Stimulated activated CD8-positive, alpha-beta memory T cell treated with anti-CD3 and anti-CD28 coated beads, Interleukin-4, amount 100 ng/mL, for 24 hours (primary cell): ENCODE measurements at regions not wholly inside any gene's neighbourhood (a gene's known extent, or its start where the extent isn't known, plus 50 kb on each side); places are given as distances from the start of the nearest gene placed in this dataset.

ENCODE experiments used
- DNase-seq: peaks from one replicate; pipeline ENCODE4 v3.0.0-alpha.2; 2020; ENCODE audit warnings: low read depth

DNA sequence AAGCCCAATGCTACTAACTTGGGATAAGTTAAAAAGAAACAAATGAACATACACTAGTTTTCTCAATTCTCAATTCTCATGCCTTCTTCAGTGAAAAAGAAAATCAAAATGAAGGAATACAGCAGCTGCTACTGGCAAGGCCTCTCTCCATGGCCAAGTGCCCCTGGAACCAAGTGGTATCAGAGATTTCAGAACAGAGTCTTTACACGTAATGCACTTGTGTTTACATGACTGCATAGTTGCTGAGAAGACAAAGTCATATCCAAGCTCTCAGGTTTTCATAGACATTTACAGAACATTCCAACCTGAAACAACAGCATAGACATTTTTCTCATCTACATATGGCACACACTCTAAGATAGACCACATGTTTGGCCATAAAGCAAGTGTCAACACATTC is 789.9 kb downstream of the CBLN2 start:
- no peak for DNase-seq

DNA sequence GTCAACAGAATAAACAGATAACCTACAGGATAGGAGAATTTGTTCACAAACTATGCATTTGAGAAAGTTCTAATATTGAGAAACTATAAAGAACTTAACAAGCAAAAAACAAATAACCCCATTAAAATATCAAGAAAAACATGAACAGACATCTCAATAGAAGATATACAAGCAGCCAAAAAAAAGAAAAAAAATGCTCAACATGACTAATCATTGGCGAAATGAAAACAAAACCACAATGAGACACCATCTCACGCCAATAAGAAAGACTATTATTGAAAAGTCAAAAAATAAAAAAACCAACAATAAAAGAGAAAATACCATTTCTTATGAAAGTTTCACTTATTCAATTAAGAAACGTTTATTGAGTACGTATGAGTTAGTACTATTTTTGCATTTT is 800.5 kb downstream of the CBLN2 start:
- no peak for DNase-seq

DNA sequence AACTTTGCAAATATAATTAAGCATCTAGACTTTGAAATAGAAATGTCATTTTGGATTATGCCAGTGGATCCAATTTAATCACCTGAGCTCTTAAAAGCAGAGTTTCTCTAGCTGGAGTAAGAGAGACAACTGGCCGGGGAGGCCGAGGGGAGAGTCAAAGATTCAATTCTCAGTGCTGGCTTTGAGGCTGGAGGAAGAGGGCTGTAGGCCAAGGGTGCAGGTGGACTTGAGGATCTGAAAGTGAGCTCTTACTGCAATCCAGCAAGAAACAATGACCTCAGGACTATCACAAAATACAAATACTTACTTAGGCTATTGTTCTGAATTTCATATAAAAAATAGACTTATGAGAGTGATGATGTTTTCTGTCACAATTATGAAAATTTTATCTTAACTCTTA is 814.5 kb downstream of the CBLN2 start:
- DNase-seq: no peak

GRCh38 chr18:71727909-71728308 is 816.2 kb downstream of the CBLN2 start:
- no peak for DNase-seq

DNA sequence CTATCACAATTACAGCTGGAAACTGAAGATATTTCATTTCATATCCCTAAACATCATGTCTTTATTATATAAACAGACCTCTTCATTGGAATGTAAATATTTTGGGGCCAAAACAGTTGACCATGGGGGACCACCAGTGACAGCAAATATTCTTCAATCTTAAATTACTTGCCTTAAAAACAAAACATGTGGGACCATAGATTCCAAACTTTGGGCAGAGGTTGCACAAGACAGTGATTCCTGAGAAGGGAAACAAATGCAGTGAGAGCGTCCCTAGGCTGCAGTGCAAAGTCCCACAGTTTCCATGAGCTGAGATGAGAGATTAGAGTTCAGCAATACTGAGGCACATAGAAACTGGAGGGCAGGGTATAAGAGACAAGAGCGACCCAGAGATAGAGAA is 818.9 kb downstream of the CBLN2 start:
- DNase-seq: no peak

DNA sequence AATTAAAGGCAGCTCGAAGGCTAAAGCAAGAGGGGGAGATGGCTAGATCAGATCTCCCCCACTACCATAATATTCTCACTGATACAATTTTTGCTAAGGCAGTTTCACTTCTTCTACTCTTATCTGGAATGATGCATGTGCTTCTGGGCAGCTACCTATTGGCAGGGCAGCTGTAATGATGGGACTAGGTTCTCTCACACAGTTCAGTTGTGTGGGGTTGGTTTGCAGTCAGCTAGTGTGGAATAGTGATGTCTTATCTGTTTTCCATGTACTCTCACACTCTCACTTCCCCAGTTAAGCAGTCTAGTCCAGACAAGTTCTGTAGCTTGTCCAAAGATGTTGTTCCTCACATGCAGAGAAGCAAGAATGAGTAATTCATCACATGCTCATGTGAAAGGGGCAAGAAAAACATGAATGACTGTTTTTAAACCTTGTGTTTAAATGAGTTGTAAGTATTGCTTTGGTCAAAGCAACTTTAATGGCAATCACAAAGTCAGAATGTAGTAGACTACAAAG is 836.1 kb downstream of the CBLN2 start:
- no peak for DNase-seq

- DNase-seq: no peak
These were observed 836.7 kb downstream of the CBLN2 start for GRCh38 chr18:71707400-71707799.

DNA sequence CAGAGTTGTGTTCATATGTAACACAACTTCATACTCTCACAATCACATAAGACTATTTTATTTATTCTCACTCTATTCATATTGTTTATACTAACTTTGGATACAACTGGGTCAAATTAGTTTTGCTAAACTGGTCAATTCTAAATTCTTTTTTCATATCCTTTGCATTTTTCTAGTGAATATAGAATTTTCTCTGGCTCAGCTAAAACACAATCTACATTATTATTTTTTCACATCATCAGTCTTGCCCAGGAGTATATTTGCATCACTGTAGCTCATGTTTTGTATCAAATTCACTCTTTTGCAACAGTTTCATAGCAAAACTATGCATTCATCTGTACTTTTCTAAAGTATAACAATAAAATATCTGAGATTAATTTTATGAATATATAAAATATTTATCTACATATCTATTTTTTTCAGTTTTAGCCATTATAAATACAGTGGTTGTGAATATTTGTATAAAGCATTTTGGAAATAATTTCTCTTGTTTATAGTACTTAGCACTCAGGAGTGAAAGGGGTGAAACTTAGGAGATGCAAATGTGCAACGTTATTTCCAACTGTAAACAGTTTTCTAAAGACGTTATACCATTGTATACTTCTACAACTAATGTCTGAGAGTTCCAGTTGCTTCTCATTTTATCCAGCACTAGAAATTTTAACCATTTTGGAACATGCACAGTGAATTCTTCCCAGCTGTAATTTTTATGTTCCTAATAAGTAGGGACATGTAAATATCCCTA is 854.6 kb downstream of the CBLN2 start:
- no peak for DNase-seq

DNA sequence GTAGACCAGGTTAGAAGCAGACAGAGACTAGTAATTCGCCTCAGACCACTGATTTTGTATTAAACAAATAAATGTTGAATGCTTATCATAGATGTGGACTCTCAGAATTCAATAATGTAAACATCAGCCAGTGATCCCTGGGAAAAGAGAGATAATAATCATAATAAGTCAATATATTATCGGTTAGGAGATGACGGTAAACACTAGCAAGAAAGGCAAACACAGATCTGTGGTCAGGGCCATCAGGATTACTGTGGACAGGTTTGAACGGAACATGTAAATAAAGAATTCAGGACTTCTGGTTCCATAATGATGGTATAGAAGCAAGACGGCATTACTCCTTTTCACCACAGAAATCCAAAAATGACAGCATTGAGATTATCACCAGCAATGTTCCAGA is 861.6 kb downstream of the CBLN2 start:
- no peak for DNase-seq

DNA sequence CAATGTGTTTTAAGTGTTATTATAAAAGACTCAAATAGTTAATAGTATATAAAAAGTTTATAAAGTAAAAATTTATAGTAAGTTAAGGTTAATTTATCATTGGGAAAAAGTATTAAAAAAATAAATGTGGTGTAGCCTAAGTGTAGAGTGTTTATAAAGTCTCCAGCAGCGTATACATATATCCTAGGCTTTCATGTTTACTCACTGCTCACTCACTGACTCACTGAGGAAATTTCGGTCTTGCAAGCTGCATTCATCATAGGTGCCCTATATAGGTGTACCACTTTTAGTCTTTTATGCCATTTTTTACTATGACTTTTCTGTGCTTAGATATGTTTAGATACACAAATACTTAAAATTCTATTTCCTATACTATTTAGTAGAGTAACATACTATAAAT is 866.0 kb downstream of the CBLN2 start:
- no peak for DNase-seq

DNA sequence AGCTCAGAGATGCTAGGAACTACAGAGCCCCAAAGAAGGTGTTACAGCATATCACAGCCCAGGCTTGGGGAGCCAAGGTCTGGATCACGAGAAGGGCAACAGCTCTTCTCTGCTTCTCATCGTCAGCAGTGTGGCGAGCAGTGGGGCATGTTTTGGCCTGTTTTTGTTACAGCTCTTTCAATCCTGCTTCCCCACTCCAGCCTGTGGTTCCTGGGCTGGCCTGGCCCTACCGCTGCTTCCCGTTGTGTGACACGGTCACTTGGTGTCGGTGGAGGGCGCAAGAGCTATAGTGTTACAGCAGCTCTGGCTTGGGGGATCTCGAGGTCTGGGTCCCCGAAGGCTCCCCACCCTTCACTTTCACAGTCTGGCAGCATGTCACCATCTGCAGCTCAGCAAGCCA is 870.2 kb downstream of the CBLN2 start:
- DNase-seq: no peak

- DNase-seq: no peak
These were observed 870.6 kb downstream of the CBLN2 start for GRCh38 chr18:71673498-71673897.

DNA sequence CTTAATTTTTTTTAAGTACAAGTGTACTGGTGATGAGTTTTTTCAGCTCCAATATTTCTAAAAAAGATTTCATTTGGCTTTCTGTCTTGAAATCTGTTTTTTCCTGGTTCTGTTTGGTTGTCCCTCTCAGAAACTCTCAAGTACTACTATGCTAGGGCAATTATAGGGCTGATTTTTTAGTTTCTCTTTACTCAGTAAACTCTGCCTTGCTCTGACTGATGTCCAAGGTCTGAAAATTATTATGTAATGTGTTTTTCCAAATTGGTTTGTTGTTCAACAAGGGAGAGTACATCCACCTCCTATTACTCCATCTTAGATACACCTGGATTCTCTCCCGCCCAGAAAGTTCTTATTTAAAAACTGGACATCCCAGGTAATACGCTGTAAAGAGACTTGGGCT is 877.7 kb downstream of the CBLN2 start:
- no peak for DNase-seq

- no peak for DNase-seq
These were observed 879.0 kb downstream of the CBLN2 start for GRCh38 chr18:71665131-71665530.

DNA sequence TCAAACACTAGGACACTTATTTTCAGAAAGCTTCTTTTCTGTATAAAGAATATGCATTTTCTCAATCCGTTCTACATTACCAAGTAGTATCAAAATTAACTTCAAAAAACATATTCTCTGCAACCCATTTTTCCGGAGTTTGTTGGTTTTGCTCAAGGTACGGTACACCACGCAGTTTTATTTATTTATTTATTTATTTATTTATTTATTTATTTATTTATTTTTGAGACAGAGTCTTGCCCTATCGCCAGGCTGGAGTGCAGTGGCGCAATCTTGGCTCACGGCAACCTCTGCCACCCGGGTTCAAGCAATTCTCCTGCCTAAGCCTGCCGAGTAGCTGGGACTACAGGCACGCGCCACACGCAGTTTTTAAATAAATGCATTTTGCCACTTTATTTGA is 900.3 kb downstream of the CBLN2 start:
- DNase-seq: no peak

DNA sequence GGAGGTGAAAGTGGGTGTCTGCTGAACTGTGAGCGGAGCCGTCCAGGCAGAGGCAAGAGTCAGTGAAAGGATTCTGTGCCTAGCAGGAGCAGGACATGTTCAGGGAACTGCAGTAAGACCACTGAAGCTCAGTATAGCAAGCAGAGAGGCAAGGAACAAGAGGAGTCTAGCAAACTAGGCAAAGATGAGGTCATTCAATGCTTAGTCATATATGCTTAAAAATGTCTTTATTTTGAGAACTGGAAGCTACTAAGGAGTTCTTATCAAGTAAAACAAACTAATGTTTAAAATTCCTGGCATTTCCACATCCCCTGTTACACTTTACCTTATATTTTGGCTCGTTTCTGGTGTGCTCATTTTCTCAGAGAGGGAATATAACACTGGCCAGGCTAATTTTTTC is 913.4 kb downstream of the CBLN2 start:
- no peak for DNase-seq

DNA sequence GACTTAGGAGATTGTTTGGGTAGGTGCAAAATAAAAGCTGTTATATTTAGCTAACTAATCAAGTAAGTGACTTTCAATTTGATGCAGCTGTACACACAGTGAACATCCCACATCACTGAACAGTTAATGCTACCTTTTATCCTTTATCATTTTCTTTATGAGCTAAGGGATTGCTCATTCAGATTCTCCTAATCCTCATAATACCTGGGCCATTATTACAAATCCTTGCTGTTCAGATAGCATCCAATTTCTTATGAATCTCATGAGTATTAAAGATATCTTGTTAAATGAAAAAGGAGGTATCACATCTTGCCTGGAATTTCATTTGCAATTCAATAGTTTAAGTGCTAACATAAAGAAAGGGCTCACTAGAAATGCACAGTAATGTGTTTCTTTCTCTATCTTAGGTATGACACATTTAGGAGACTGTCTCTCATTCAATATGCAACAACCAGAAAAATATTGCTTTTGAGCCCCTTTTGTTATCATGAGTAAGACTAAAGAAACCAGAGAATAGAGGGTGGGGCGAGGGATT is 918.5 kb downstream of the CBLN2 start:
- no peak for DNase-seq

DNA sequence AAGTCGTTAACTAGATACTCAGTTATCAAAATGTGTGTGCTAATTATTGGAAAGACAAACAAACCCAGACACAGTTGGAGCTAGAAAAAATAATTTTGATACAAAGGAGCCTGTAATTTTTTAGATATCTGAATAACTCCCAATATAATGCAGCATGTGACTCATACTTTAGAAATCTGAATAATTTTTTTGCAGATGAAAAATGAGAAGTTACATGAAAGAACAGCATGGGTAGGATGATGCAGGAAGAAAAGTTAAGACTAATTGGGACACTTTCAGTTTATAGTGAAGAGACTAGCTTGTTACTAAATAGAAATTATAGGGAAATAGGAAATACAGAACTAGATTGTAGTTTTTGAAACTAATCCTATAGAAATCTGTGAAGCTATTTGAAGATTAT is 945.8 kb downstream of the CBLN2 start:
- no peak for DNase-seq

DNA sequence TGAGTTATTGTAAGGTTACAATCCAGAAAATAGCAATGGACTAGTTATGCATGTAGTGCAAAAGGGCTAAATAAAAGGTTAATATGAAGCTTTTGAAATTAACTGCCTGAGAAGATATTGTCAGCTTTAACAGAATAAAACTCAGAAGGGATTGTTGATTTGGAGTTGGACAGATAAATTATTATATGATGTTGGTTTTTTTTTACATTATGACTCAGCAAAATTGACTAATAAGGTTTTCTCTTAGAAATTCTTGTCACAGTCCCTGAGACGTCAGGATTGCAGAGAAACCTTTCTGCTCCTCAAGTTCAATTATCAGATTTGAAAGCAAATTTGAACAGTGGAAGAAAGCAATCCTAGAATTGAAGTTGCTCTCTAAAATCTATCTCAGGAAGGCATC is 946.9 kb downstream of the CBLN2 start:
- no peak for DNase-seq

- DNase-seq: no peak
These were observed 960.9 kb downstream of the CBLN2 start for GRCh38 chr18:71583252-71583651.

- no peak for DNase-seq
These were observed 989.5 kb downstream of the CBLN2 start for GRCh38 chr18:71554686-71555085.

DNA sequence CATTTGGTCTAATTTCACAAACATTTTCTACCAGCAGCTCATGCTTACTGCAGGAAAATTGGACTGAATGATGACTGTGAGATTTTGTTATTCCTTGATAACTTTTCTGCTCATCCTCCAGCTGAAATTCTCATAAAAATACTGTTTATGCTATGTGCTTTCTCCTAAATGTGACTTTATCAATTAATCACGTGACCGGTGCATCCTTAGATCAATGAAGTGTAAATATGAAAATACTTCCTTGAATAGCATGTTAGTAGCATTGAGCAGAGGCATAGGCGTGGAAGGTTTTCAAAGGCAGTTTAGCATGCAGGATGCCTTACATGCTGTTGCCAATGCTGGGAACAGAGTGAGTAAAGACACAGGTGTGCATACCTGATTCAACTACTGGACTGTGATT is 1002.5 kb downstream of the CBLN2 start:
- no peak for DNase-seq

- DNase-seq: no peak
These were observed 1014.3 kb downstream of the CBLN2 start for GRCh38 chr18:71529703-71530303.
